ENCODE measurements at regions not wholly inside any gene's neighbourhood (a gene's known extent, or its start where the extent isn't known, plus 50 kb on each side); places are given as distances from the start of the nearest gene placed in this dataset.

- Histone ChIP-seq H3K4me1 (ENCODE audit: control insufficient read depth, insufficient read depth, low read length) (no peaks in the 10 kb centered on the region), H3K9me1 (ENCODE audit: insufficient read depth, low read length) (no peaks in the 10 kb centered on the region), H2AFZ (replicated peaks; ENCODE audit: low read length, poor library complexity) (no peak overlapping the region), H3K18ac (ENCODE audit: low read depth, low read length) (no peak overlapping the region), H3K4me3 (ENCODE audit: insufficient read depth, low read depth, low read length) (no peak overlapping the region), H3K14ac (replicated peaks; ENCODE audit: low read depth, low read length) (no peak overlapping the region), H4K5ac (ENCODE audit: low read depth, low read length) (no peak overlapping the region), H3K27ac (ENCODE audit: insufficient read depth, low read length) (no peak overlapping the region), H3K79me1 (ENCODE audit: low read depth in 1 of 2, low read length in 2 of 2) (no peaks in the 10 kb centered on the region), H2BK20ac (ENCODE audit: low read depth, low read length) (no peak overlapping the region), H4K91ac (ENCODE audit: insufficient read depth, low read depth, low read length) (no peak overlapping the region), H3K56ac (ENCODE audit: extremely low read depth, insufficient read depth, low read length) (no peak overlapping the region), H3K27me3 (ENCODE audit: control insufficient read depth, insufficient read depth, low read length) (no peaks in the 10 kb centered on the region), H3K23ac (ENCODE audit: low read depth, low read length) (no peak overlapping the region), H2BK120ac (ENCODE audit: low read depth, low read length) (no peak overlapping the region), H3K9me3 (ENCODE audit: control insufficient read depth, insufficient read depth, low read length) (peaks cover 30% of the 10 kb centered on the region), H3K4me2 (ENCODE audit: low read depth, low read length) (no peak overlapping the region), H2BK5ac (ENCODE audit: low read depth, low read length, poor library complexity, severe bottlenecking) (no peak overlapping the region), H3K4ac (ENCODE audit: low read depth, low read length) (no peak overlapping the region), H2AK5ac (ENCODE audit: low read depth, low read length) (no peak overlapping the region), H3K36me3 (ENCODE audit: control insufficient read depth, insufficient read depth, low read length) (no peaks in the 10 kb centered on the region), H2AK9ac (replicated peaks; ENCODE audit: low read depth, low read length, poor library complexity) (no peak overlapping the region), H3K9ac (ENCODE audit: low read depth, low read length) (no peak overlapping the region), H4K20me1 (ENCODE audit: insufficient read depth, low read length) (no peaks in the 10 kb centered on the region), H4K8ac (ENCODE audit: low read depth in 2 of 2, low read length in 2 of 2) (no peak overlapping the region), H2BK15ac (ENCODE audit: low read depth, low read length) (no peak overlapping the region)
- ATAC-seq (ENCODE audit: low read depth) = no peak
- TF ChIP-seq SMC3 (IDR thresholded peaks at IDR 0.05; ENCODE audit: low read depth, low read length) (no peak), MAZ (IDR thresholded peaks at IDR 0.05; ENCODE audit: borderline replicate concordance, low read depth, low read length) (no peak), CTCF (conservative IDR thresholded peaks at IDR 0.05; ENCODE audit: low read depth, low read length) (no peak), MAFK (IDR thresholded peaks at IDR 0.05; ENCODE audit: low read depth, low read length) (no peak), CEBPB (IDR thresholded peaks at IDR 0.05; ENCODE audit: low read depth, low read length) (no peak), POLR2A (IDR thresholded peaks at IDR 0.05; ENCODE audit: low read depth, low read length) (no peak), RFX5 (IDR thresholded peaks at IDR 0.05; ENCODE audit: low read depth, low read length) (no peak), NFE2L2 (IDR thresholded peaks at IDR 0.05; ENCODE audit: low read depth, low read length) (no peak), RCOR1 (IDR thresholded peaks at IDR 0.05; ENCODE audit: insufficient replicate concordance, low read length) (no peak), MXI1 (IDR thresholded peaks at IDR 0.05; ENCODE audit: borderline replicate concordance, low read depth, low read length) (no peak), RAD21 (IDR thresholded peaks at IDR 0.05; ENCODE audit: low read length) (no peak), CHD1 (IDR thresholded peaks at IDR 0.05; ENCODE audit: low read depth, low read length) (no peak), FOS (IDR thresholded peaks at IDR 0.05; ENCODE audit: low read depth, low read length) (no peak), USF2 (IDR thresholded peaks at IDR 0.05; ENCODE audit: low read depth, low read length) (no peak), BHLHE40 (IDR thresholded peaks at IDR 0.05; ENCODE audit: low read depth, low read length) (no peak)
- TF ChIP-seq, protein P1, sequence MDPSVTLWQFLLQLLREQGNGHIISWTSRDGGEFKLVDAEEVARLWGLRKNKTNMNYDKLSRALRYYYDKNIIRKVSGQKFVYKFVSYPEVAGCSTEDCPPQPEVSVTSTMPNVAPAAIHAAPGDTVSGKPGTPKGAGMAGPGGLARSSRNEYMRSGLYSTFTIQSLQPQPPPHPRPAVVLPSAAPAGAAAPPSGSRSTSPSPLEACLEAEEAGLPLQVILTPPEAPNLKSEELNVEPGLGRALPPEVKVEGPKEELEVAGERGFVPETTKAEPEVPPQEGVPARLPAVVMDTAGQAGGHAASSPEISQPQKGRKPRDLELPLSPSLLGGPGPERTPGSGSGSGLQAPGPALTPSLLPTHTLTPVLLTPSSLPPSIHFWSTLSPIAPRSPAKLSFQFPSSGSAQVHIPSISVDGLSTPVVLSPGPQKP (IDR thresholded peaks at IDR 0.05; ENCODE audit: borderline replicate concordance, low read depth, low read length) = no peak
- DNase-seq = no peak
- no TSS peak for BruUV-seq (replicated peaks)
- in situ Hi-C loops (cut with MboI; ENCODE audit: low sequenced_read_pairs) = no loop called here
- no CpG with 5 or more reads among the region's 3 CpGs for WGBS, 2 experiments (ENCODE audit: extremely low coverage in 2 of 2, insufficient read length in 1 of 2)
- ChIA-PET POLR2A (ENCODE audit: unreplicated experiment) (no interaction called here), CTCF (no interaction called here)
- intact Hi-C loops (cut with micrococcal nuclease) = no loop called here
- dilution Hi-C loops (cut with HindIII; ENCODE audit: low sequenced_read_pairs, unreplicated experiment) = no loop called here
Observed at GRCh38 chr7:153921408-153921807, 130.8 kb upstream of the DPP6 start.
